Esophagus muscularis mucosa (tissue), 4 donors: ENCODE measurements at regions not wholly inside any gene's neighbourhood (a gene's known extent, or its start where the extent isn't known, plus 50 kb on each side); places are given as distances from the start of the nearest gene placed in this dataset.
"Not testable (repeated sequence)": the region's sequence is repeated elsewhere in the genome, so short reads cannot be mapped to it uniquely, and the experiment has no call there.

ENCODE experiments used
- DNase-seq: peaks from one replicate; pipeline ENCODE4 v3.0.0-alpha.2; 2017; ENCODE audit errors: extremely low spot score
- H3K27ac ChIP-seq, 4 donors: fragments of 200-600 bp; sonication (generic); replicated peaks in 1 of 4; 1 replicate in 3 of 4; 2 replicates in 1 of 4; pipeline ENCODE4 v1.5.1; 2016 to 2019; ENCODE audit warnings: mild to moderate bottlenecking in 1 of 4
- H3K27me3 ChIP-seq, 4 donors: fragments of 200-600 bp; sonication (generic); one replicate each; pipeline versions ENCODE4 v1.5.1 to v1.6.0; 2016 to 2019
- H3K36me3 ChIP-seq, 4 donors: fragments of 200-600 bp; sonication (generic); one replicate each; pipeline ENCODE4 v1.5.1; 2016 to 2019
- H3K4me1 ChIP-seq, 4 donors: fragments of 200-600 bp; sonication (generic); one replicate each; pipeline ENCODE4 v1.5.1; 2016 to 2019
- H3K4me3 ChIP-seq, 4 donors: fragments of 200-600 bp; sonication (generic); 1 replicate in 2 of 4; 2 replicates in 2 of 4; pipeline ENCODE4 v1.5.1; 2016 to 2019; ENCODE audit warnings: mild to moderate bottlenecking in 4 of 4, moderate library complexity in 1 of 4
- H3K9me3 ChIP-seq, 4 donors: fragments of 200-600 bp; sonication (generic); 1 replicate in 3 of 4; 2 replicates in 1 of 4; pipeline ENCODE4 v1.5.1; 2016 to 2019
- CTCF ChIP-seq, 3 experiments: fragments of 200-600 bp in 2 of 3; fragments of 450-650 bp in 1 of 3; sonication (generic) in 2 of 3; IDR thresholded peaks; one replicate each; pipeline ENCODE4 v1.5.1; 2017 to 2019; ENCODE audit warnings: antibody characterized with exemption in 3 of 3, mild to moderate bottlenecking in 2 of 3, moderate library complexity in 1 of 3
- EP300 ChIP-seq: sonication (generic); formaldehyde crosslinking; IDR thresholded peaks from one replicate; pipeline ENCODE4 v1.6.1; 2017; ENCODE audit warnings: antibody characterized with exemption
- POLR2A ChIP-seq: fragments of 450-650 bp; IDR thresholded peaks from one replicate; pipeline ENCODE4 v1.6.1; 2017; ENCODE audit warnings: antibody characterized with exemption, moderate library complexity, mild to moderate bottlenecking, low read depth
- POLR2AphosphoS5 ChIP-seq, 2 donors: sonication (generic); formaldehyde crosslinking; IDR thresholded peaks; one replicate each; pipeline ENCODE4 v1.6.1; 2017; ENCODE audit warnings: antibody characterized with exemption in 2 of 2
- WGBS: methylation state at CpG from one replicate; pipeline ENCODE4 v1.1.5; 2018; 5-methylcytosine and 5-hydroxymethylcytosine counted together
- intact Hi-C: fragments of 100-400 bp; cut with DNase I; formaldehyde crosslinking; loops from one replicate; pipeline ENCODE4 v1.15.1; 2023

GRCh38 chr11:112665291-112665690 is 295.9 kb upstream of the NCAM1 start:
- 85% methylated on average over 2 of the region's 2 CpGs for WGBS
- Histone ChIP-seq H3K4me1 (no peaks in the 10 kb centered on the region), H3K36me3 (no peaks in the 10 kb centered on the region), H3K27ac (no peak overlapping the region), H3K9me3 (no peaks in the 10 kb centered on the region), H3K27me3 (no peaks in the 10 kb centered on the region), H3K4me3 (no peak overlapping the region)
- TF ChIP-seq CTCF (IDR thresholded peaks at IDR 0.05) (no peak), POLR2A (no peak), EP300 (no peak)
- DNase-seq: peak; percentile 45
- intact Hi-C loops: no loop called here

GRCh38 chr11:112666253-112666652 is 295.0 kb upstream of the NCAM1 start:
- TF ChIP-seq CTCF (IDR thresholded peaks at IDR 0.05) (no peak), POLR2AphosphoS5 (IDR thresholded peaks at IDR 0.05) (no peak), EP300 (no peak), POLR2A (no peak)
- H3K27me3 ChIP-seq: peaks cover 0 to 6% (median 0%) of the 10 kb centered on the region in 4 donors
- no peaks in the 10 kb centered on the region for H3K36me3 ChIP-seq
- H3K4me3 ChIP-seq: no peak overlapping the region
- intact Hi-C loops: no loop called here
- peak; percentile 78 for DNase-seq
- H3K27ac ChIP-seq: no peak overlapping the region
- no peaks in the 10 kb centered on the region for H3K4me1 ChIP-seq
- H3K9me3 ChIP-seq: no peaks in the 10 kb centered on the region
- 100% methylated on average over 1 of the region's 1 CpG for WGBS

DNA sequence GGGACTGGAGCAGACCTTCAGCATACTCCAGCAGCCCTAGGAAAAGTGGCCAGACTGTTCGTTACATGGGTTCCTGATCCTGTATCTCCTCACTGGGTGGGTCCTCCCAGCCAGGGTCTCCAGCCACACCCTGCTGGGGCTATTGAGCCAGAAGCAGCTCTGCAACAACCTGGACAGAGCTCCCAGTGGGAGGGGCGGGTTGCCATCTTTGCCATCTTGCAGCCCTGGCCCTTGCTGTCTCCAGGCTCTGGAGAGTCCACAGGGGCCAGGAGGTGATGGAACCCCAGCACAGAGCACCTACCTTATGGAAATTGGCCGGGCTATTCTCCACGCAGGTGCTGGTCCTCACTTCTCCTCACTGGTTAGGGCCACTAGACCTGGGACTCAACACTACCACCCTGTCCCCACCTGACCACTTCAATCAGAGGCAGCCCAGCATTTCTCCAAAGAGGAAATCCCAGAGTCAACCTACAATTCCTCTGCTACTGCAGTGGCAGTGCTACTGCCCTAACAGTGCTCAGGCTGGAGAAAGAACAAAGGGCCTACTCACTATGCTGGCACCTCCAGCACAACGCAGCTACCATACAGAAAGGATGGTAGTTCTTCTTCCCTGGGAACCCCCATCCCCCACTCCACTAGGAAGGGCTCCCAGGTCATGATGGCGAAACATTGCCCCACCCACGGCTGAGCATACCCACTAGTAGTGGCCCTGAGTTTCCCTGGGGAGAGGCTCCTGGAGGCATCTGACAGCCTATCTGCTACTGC is 290.2 kb upstream of the NCAM1 start:
- H3K4me1 ChIP-seq: no peaks in the 10 kb centered on the region
- TF ChIP-seq CTCF (IDR thresholded peaks at IDR 0.05) (no peak), POLR2AphosphoS5 (IDR thresholded peaks at IDR 0.05) (no peak), EP300 (no peak), POLR2A (no peak)
- peaks cover 0 to 7% (median 0%) of the 10 kb centered on the region in 4 donors for H3K27me3 ChIP-seq
- H3K4me3 ChIP-seq: no peak overlapping the region
- no peak for DNase-seq
- H3K36me3 ChIP-seq: no peaks in the 10 kb centered on the region
- H3K9me3 ChIP-seq: peaks cover 0 to 7% (median 2%) of the 10 kb centered on the region in 4 donors
- intact Hi-C loops: no loop called here
- 94% methylated on average over 5 of the region's 7 CpGs for WGBS
- H3K27ac ChIP-seq: no peak overlapping the region

GRCh38 chr11:112673401-112673800 is 287.8 kb upstream of the NCAM1 start:
- 66% methylated on average over 2 of the region's 2 CpGs for WGBS
- DNase-seq, H3K4me3 ChIP-seq, H3K36me3 ChIP-seq, H3K27me3 ChIP-seq, H3K27ac ChIP-seq, H3K4me1 ChIP-seq, intact Hi-C loops, H3K9me3 ChIP-seq: not testable (repeated sequence)

DNA sequence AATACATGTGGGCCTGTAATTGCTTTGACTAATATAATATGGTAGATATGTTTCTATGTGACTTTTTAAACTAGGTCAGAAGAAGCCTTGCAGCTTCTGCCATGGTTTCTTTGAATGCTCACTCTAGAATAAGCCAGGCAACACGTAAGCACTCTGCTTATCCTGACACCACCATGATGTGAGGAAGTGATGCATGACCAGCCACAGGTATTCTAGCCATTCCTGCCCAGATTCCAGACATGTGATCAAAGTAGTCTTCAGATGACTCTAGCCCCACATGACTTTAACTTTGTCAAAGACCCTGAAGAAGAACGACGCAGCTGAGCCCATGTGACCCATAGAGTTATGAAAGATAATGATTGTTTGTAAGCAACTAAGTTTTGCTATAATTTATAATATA is 276.1 kb upstream of the NCAM1 start:
- intact Hi-C loops: no loop called here
- Histone ChIP-seq H3K36me3 (no peaks in the 10 kb centered on the region), H3K9me3 (peaks cover 0 to 7% (median 4%) of the 10 kb centered on the region in 4 donors), H3K27me3 (no peaks in the 10 kb centered on the region), H3K4me1 (no peaks in the 10 kb centered on the region), H3K27ac (no peak overlapping the region), H3K4me3 (no peak overlapping the region)
- no peak for DNase-seq
- TF ChIP-seq POLR2A: no peak
- no peak for TF ChIP-seq CTCF (IDR thresholded peaks at IDR 0.05)
- TF ChIP-seq EP300: no peak
- TF ChIP-seq POLR2AphosphoS5 (IDR thresholded peaks at IDR 0.05): no peak
- WGBS: 93% methylated on average over 3 of the region's 3 CpGs
